Astrocyte of the spinal cord (primary cell): ENCODE measurements at regions not wholly inside any gene's neighbourhood (a gene's known extent, or its start where the extent isn't known, plus 50 kb on each side); places are given as distances from the start of the nearest gene placed in this dataset.

Source experiments
- DNase-seq: peaks from one replicate; pipeline ENCODE4 v3.0.0; 2011; ENCODE audit warnings: low read depth, low spot score
- H3K4me3 ChIP-seq: 2 replicates; pipeline ENCODE4 v1.5.1; 2011; ENCODE audit warnings: low read depth, mild to moderate bottlenecking, low read length, moderate library complexity
- in situ Hi-C: cut with HindIII; loops from 2 replicates; pipeline ENCODE4 v1.10.0; 2017; ENCODE audit warnings: low sequenced_read_pairs
- TF ChIP-seq, protein P1 (sequence below): IDR thresholded peaks from 2 replicates; pipeline ENCODE4 v1.5.1; 2012; ENCODE audit warnings: low read depth, mild to moderate bottlenecking, low read length, inconsistent platforms

DNA sequence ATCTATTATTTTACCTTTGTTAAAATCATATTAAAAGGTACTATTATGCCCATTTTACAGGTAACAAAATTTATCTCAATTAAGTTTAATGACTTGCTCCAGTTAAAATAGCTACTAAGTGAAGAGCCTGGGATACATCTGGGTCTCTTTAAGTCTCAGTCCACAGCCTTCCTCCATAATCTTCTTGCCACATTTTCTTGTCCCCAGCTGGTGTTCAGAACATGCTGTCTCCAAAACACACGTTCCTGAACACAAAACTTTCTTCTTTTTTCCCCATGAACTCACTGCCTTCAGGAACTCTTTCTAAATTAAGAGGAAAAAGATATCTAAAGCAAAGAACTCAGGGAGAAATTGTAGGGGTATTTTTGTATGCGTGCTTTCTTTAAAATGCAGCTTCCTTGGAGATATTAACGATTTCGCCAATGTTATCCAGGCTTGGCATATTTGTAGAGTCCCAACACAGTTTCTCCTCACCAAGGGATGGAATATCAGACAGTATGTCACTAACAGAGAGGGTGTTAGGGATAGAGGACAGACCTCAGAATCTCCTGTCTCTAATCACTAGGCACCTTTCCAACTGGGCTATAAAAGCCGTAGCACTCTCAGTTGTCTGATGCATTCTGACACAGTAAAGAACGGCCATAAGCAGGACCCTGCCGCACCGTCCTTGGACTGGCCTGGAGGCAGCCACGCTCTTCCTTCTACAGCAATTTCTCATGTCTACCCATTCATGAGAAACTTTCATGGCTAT lies 232.8 kb upstream of the BLID start:
- in situ Hi-C loops = no loop called here
- no peak for DNase-seq
- H3K4me3 ChIP-seq = no peak overlapping the region
- TF ChIP-seq, protein P1, sequence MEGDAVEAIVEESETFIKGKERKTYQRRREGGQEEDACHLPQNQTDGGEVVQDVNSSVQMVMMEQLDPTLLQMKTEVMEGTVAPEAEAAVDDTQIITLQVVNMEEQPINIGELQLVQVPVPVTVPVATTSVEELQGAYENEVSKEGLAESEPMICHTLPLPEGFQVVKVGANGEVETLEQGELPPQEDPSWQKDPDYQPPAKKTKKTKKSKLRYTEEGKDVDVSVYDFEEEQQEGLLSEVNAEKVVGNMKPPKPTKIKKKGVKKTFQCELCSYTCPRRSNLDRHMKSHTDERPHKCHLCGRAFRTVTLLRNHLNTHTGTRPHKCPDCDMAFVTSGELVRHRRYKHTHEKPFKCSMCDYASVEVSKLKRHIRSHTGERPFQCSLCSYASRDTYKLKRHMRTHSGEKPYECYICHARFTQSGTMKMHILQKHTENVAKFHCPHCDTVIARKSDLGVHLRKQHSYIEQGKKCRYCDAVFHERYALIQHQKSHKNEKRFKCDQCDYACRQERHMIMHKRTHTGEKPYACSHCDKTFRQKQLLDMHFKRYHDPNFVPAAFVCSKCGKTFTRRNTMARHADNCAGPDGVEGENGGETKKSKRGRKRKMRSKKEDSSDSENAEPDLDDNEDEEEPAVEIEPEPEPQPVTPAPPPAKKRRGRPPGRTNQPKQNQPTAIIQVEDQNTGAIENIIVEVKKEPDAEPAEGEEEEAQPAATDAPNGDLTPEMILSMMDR = no peak

GRCh38 chr11:122346006-122346405 lies 230.0 kb upstream of the BLID start:
- H3K4me3 ChIP-seq = no peak overlapping the region
- DNase-seq = no peak
- TF ChIP-seq, protein P1 = no peak
- in situ Hi-C loops = no loop called here

- in situ Hi-C loops = no loop called here
Measured at GRCh38 chr11:122345586-122345985, 229.6 kb upstream of the BLID start.

DNA sequence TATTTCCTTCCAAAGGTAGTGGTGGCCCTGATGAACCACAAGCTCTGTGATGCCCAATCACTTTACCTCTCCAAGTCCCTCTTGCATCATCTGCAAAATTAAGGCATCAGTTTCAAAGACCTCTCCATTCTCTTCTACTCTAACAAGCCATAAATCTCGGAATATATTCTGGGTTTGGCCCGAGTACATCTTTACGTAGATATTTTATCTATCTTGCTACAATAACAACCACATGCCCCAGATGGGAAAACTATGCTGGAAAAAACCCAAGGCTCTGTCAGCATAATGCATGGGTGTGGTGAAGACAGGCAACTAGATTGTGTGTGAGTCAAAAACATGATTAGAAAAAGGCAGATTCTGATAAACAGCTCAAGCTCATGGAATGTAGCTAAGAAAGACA lies 228.2 kb upstream of the BLID start:
- DNase-seq = peak; percentile 79
- TF ChIP-seq, protein P1 = no peak
- no peak overlapping the region for H3K4me3 ChIP-seq
- in situ Hi-C loops = no loop called here

More at GRCh38 chr11:122345586-122345985, 229.6 kb upstream of the BLID start:
- H3K4me3 ChIP-seq = no peak overlapping the region
- TF ChIP-seq, protein P1 = no peak
- no peak for DNase-seq

DNA sequence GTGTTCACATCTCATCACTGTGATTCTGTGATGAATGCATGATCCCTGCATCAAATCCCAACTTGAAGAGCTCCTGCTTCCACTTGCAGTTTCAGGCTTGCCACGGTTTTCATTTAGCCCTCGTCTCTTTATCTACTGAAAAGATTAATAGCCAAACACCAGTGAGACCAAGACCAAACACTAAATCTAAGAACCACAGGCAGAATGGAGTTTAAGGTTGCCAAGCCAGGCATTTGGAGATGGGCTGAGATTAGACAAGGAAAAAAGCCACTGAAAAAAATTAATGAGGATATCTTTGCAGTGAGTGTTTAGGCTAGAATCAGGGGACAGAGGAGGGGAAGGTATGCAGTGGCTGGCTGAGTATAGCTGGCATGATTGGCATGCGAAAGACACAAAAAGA lies 227.2 kb upstream of the BLID start:
- in situ Hi-C loops = no loop called here
- TF ChIP-seq, protein P1 = no peak
- no peak overlapping the region for H3K4me3 ChIP-seq
- peak; percentile 38 for DNase-seq

GRCh38 chr11:122342089-122342744 lies 226.2 kb upstream of the BLID start:
- TF ChIP-seq, protein P1 = no peak
- H3K4me3 ChIP-seq = no peak overlapping the region
- in situ Hi-C loops = no loop called here
- DNase-seq = no peak
